ENCODE measurements at regions not wholly inside any gene's neighbourhood (a gene's known extent, or its start where the extent isn't known, plus 50 kb on each side); places are given as distances from the start of the nearest gene placed in this dataset.

DNA sequence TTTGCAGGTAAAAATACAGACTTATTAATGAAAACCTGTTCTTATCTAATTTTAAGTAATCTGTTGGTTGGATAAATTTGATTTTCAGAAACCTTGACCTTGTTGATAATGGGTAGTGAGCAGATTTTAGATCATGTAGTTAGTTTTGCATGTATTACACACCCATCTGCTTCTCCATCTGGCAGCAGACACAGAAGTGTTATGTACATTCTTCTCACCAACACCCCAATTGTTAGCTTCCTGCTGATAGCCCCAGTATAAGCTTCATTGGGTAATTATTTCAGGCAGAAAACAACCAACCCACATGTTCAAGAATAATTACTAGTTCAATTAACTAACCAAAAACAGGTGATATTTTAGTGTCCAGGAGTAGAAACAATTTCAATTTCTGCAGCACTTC is 1740.5 kb upstream of the AGA start:
- Histone ChIP-seq H3K27me3 (replicated peaks; ENCODE audit: control insufficient read depth, insufficient read depth, low read length) (no peaks in the 10 kb centered on the region), H3K36me3 (ENCODE audit: control insufficient read depth, insufficient read depth, low read length) (no peaks in the 10 kb centered on the region), H3K4me3 (replicated peaks; ENCODE audit: low read depth, low read length) (no peak overlapping the region)
- no peak for TF ChIP-seq CTCF (IDR thresholded peaks at IDR 0.05; ENCODE audit: insufficient read depth, low read length, poor library complexity, severe bottlenecking)
- DNase-seq (ENCODE audit: extremely low read depth, insufficient read length), result no peak

GRCh38 chr4:179195887-179196286 is 1753.7 kb upstream of the AGA start:
- DNase-seq (ENCODE audit: extremely low read depth, insufficient read length), result no peak
- no peak for TF ChIP-seq CTCF (IDR thresholded peaks at IDR 0.05; ENCODE audit: insufficient read depth, low read length, poor library complexity, severe bottlenecking)
- no peaks in the 10 kb centered on the region for H3K27me3 ChIP-seq (replicated peaks; ENCODE audit: control insufficient read depth, insufficient read depth, low read length)

GRCh38 chr4:179196511-179196910 is 1754.3 kb upstream of the AGA start:
- no peak for DNase-seq (ENCODE audit: extremely low read depth, insufficient read length)
- no peak for TF ChIP-seq CTCF (IDR thresholded peaks at IDR 0.05; ENCODE audit: insufficient read depth, low read length, poor library complexity, severe bottlenecking)
- Histone ChIP-seq H3K36me3 (ENCODE audit: control insufficient read depth, insufficient read depth, low read length) (no peaks in the 10 kb centered on the region), H3K27me3 (replicated peaks; ENCODE audit: control insufficient read depth, insufficient read depth, low read length) (no peaks in the 10 kb centered on the region), H3K4me3 (replicated peaks; ENCODE audit: low read depth, low read length) (no peak overlapping the region)

More at GRCh38 chr4:179195887-179196286, 1753.7 kb upstream of the AGA start:
- H3K36me3 ChIP-seq (ENCODE audit: control insufficient read depth, insufficient read depth, low read length), result no peaks in the 10 kb centered on the region
- H3K4me3 ChIP-seq (replicated peaks; ENCODE audit: low read depth, low read length), result no peak overlapping the region

- Histone ChIP-seq H3K36me3 (ENCODE audit: control insufficient read depth, insufficient read depth, low read length) (no peaks in the 10 kb centered on the region), H3K4me3 (replicated peaks; ENCODE audit: low read depth, low read length) (no peak overlapping the region), H3K27me3 (replicated peaks; ENCODE audit: control insufficient read depth, insufficient read depth, low read length) (no peaks in the 10 kb centered on the region)
- DNase-seq (ENCODE audit: extremely low read depth, insufficient read length), result no peak
- no peak for TF ChIP-seq CTCF (IDR thresholded peaks at IDR 0.05; ENCODE audit: insufficient read depth, low read length, poor library complexity, severe bottlenecking)
These were observed 1758.4 kb upstream of the AGA start for GRCh38 chr4:179200681-179201080.

DNA sequence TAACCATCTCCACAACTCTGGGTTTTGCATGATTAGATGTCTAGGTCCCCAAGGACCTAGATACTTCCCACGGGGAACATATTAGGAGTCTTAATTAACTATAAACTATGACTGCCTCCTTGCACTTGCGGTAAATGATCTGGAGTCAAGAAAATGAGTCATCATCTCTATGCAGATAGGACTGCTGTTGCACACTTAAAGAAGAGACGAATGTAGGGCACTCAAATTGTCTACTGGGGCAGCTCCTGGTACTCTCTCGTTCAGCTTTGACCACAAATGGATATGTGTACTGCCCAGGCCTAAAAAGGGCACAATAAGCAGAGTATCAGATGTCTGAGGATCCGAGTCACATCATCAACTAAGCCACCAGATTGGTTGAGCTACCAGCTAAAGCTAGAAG is 1783.4 kb upstream of the AGA start:
- H3K27me3 ChIP-seq (replicated peaks; ENCODE audit: control insufficient read depth, insufficient read depth, low read length), result no peaks in the 10 kb centered on the region
- H3K36me3 ChIP-seq (ENCODE audit: control insufficient read depth, insufficient read depth, low read length), result no peaks in the 10 kb centered on the region
- no peak for TF ChIP-seq CTCF (IDR thresholded peaks at IDR 0.05; ENCODE audit: insufficient read depth, low read length, poor library complexity, severe bottlenecking)
- DNase-seq (ENCODE audit: extremely low read depth, insufficient read length), result no peak
- H3K4me3 ChIP-seq (replicated peaks; ENCODE audit: low read depth, low read length), result no peak overlapping the region

GRCh38 chr4:179248821-179249220 is 1806.6 kb upstream of the AGA start:
- no peak for TF ChIP-seq CTCF (IDR thresholded peaks at IDR 0.05; ENCODE audit: insufficient read depth, low read length, poor library complexity, severe bottlenecking)

More at GRCh38 chr4:179248821-179249220, 1806.6 kb upstream of the AGA start:
- H3K27me3 ChIP-seq (replicated peaks; ENCODE audit: control insufficient read depth, insufficient read depth, low read length), result no peaks in the 10 kb centered on the region
- no peak overlapping the region for H3K4me3 ChIP-seq (replicated peaks; ENCODE audit: low read depth, low read length)
- no peak for DNase-seq (ENCODE audit: extremely low read depth, insufficient read length)
- no peaks in the 10 kb centered on the region for H3K36me3 ChIP-seq (ENCODE audit: control insufficient read depth, insufficient read depth, low read length)
